K562 (cell line): ENCODE measurements at regions not wholly inside any gene's neighbourhood (a gene's known extent, or its start where the extent isn't known, plus 50 kb on each side); places are given as distances from the start of the nearest gene placed in this dataset.

ENCODE experiments used
- ATAC-seq: fragments of 200-7000 bp; cut with Tn5 transposase; 3 replicates; pipeline ENCODE4 v1.9.1; 2020; ENCODE audit warnings: moderate library complexity
- BruUV-seq: library from RNA; stranded (reverse); fragments of 400-500 nt; replicated peaks from 2 replicates; lab custom pipeline; 2021; lab: Mats Ljungman, UMichigan
- CTCF ChIA-PET: fragments of 300-600 bp; formaldehyde crosslinking; extraction: SDS; loops from one replicate; lab custom pipeline; 2021; ENCODE audit warnings: low intra/inter-chr PET ratio; lab: Yijun Ruan, JAX
- POLR2A ChIA-PET: fragments of 300-600, 350-650 bp; sonication (Branson Sonifier 250); formaldehyde crosslinking; extraction: SDS; loops from one replicate; lab custom pipeline; 2021; ENCODE audit warnings: antibody characterized with exemption, inconsistent platforms; lab: Yijun Ruan, JAX
- DNase-seq, 4 experiments: peaks; one replicate each; pipeline versions ENCODE4 v3.0.0 to v3.0.0-alpha.2; 2011 to 2018; ENCODE audit warnings: low spot score in 3 of 4, mixed read lengths in 3 of 4; ENCODE audit errors: extremely low read depth in 1 of 4
- FAIRE-seq: peaks from 2 replicates; lab custom pipeline; 2011; peaks lifted over from hg19 to GRCh38; lab: Jason Lieb, UNC
- H2AFZ ChIP-seq: 2 replicates; pipeline ENCODE4 v1.6.0; 2011; ENCODE audit warnings: low read depth, low read length, control low read depth, inconsistent platforms
- H3K27ac ChIP-seq: fragments of 200-600 bp; 3 replicates; pipeline ENCODE4 v1.8.0; 2011; ENCODE audit warnings: low read depth, mild to moderate bottlenecking, control low read depth, inconsistent platforms, low read length, moderate library complexity, mixed read lengths; ENCODE audit errors: extremely low read depth
- H3K27me3 ChIP-seq, 2 experiments: fragments of 300-600 bp in 1 of 2; 2 replicates in 1 of 2; 3 replicates in 1 of 2; pipeline versions ENCODE4 v1.6.0 to v1.8.0; 2011; ENCODE audit warnings: inconsistent platforms in 2 of 2, low read length in 2 of 2, mild to moderate bottlenecking in 1 of 2, mixed read lengths in 1 of 2, moderate library complexity in 1 of 2; ENCODE audit not compliant: control insufficient read depth in 2 of 2, insufficient read depth in 2 of 2
- H3K36me3 ChIP-seq: fragments of 300-600 bp; 3 replicates; pipeline ENCODE4 v1.8.0; 2011; ENCODE audit warnings: mild to moderate bottlenecking, low read length, inconsistent platforms; ENCODE audit not compliant: control insufficient read depth, insufficient read depth
- H3K4me1 ChIP-seq, 2 experiments: fragments of 200-600 bp in 1 of 2; replicated peaks in 1 of 2; 2 replicates in 1 of 2; 3 replicates in 1 of 2; pipeline versions ENCODE4 v1.5.1 to v1.8.0; 2011; ENCODE audit warnings: inconsistent platforms in 2 of 2, low read length in 2 of 2, mild to moderate bottlenecking in 1 of 2, mixed read lengths in 1 of 2, moderate library complexity in 1 of 2; ENCODE audit not compliant: control insufficient read depth in 2 of 2, insufficient read depth in 2 of 2
- H3K4me2 ChIP-seq: 2 replicates; pipeline ENCODE4 v1.6.1; 2011; ENCODE audit warnings: low read length, control low read depth, inconsistent platforms, mixed read lengths; ENCODE audit not compliant: insufficient read depth
- H3K4me3 ChIP-seq: fragments of 200-600 bp; sonication (generic), shearing (Covaris generic); 2 replicates; pipeline ENCODE4 v1.5.1; 2016; ENCODE audit warnings: control low read depth, inconsistent platforms
- H3K79me2 ChIP-seq: fragments of 200-600 bp; 3 replicates; pipeline ENCODE4 v1.8.0; 2011; ENCODE audit warnings: low read length, inconsistent platforms; ENCODE audit not compliant: control insufficient read depth, insufficient read depth
- H3K9ac ChIP-seq, 2 experiments: 2 replicates each; pipeline versions ENCODE4 v1.6.0 to v1.6.1; 2011; ENCODE audit warnings: low read depth in 2 of 2, low read length in 2 of 2, control low read depth in 1 of 2, inconsistent platforms in 1 of 2, mild to moderate bottlenecking in 1 of 2, mixed read lengths in 1 of 2; ENCODE audit not compliant: insufficient read depth in 1 of 2
- H3K9me1 ChIP-seq: one replicate; pipeline ENCODE4 v1.6.0; 2011; ENCODE audit warnings: inconsistent platforms, mild to moderate bottlenecking, low read length, moderate library complexity; ENCODE audit not compliant: control insufficient read depth, insufficient read depth
- H3K9me3 ChIP-seq: replicated peaks from 2 replicates; pipeline ENCODE4 v1.5.1; 2011; ENCODE audit warnings: low read depth, low read length, inconsistent platforms; ENCODE audit not compliant: control insufficient read depth, insufficient read depth
- H4K20me1 ChIP-seq: replicated peaks from 2 replicates; pipeline ENCODE4 v1.6.1; 2011; ENCODE audit warnings: low read length, inconsistent platforms, mixed read lengths; ENCODE audit not compliant: control insufficient read depth, insufficient read depth
- BMI1 ChIP-seq: fragments of 150-350 bp; IDR thresholded peaks from 2 replicates; pipeline ENCODE4 v1.6.1; 2014; ENCODE audit warnings: low read length
- CTCF ChIP-seq, 3 experiments: IDR thresholded peaks in 2 of 3; conservative IDR thresholded peaks in 1 of 3; 2 replicates each; pipeline ENCODE4 v1.5.1; 2011 to 2012; ENCODE audit warnings: low read length in 3 of 3, mild to moderate bottlenecking in 3 of 3, control low read depth in 2 of 3, improper control_type of control experiment in 1 of 3, inconsistent platforms in 1 of 3, low read depth in 1 of 3, mixed read lengths in 1 of 3, moderate library complexity in 1 of 3; ENCODE audit not compliant: insufficient read depth in 2 of 3
- HDGF ChIP-seq: fragments of 450-650 bp; IDR thresholded peaks from 2 replicates; pipeline ENCODE4 v1.6.1; 2016
- HINFP ChIP-seq: fragments of 450-650 bp; conservative IDR thresholded peaks from 2 replicates; pipeline ENCODE4 v1.6.1; 2016; ENCODE audit warnings: missing genetic modification characterization, low read depth, mild to moderate bottlenecking, control low read depth, missing compliant biosample characterization
- HMGXB4 ChIP-seq: sonication (generic); formaldehyde crosslinking; IDR thresholded peaks from 2 replicates; pipeline ENCODE4 v1.8.1; 2023; ENCODE audit warnings: mild to moderate bottlenecking, missing genetic modification reagents
- NCOA2 ChIP-seq, 2 experiments: fragments of 450-650 bp; IDR thresholded peaks; 2 replicates each; pipeline ENCODE4 v1.6.1; 2018; ENCODE audit warnings: mild to moderate bottlenecking in 2 of 2, moderate library complexity in 1 of 2; ENCODE audit not compliant: partially characterized antibody in 2 of 2
- NFE2 ChIP-seq: IDR thresholded peaks from 2 replicates; pipeline ENCODE4 v1.6.1; 2014; ENCODE audit warnings: antibody characterized with exemption, low read depth
- NR4A1 ChIP-seq, 2 experiments: fragments of 250-450 bp in 1 of 2; fragments of 450-650 bp in 1 of 2; sonication (Bioruptor Pico) in 1 of 2; IDR thresholded peaks; 2 replicates each; pipeline versions ENCODE4 v1.4.0 to v1.6.1; 2016 to 2020; ENCODE audit warnings: mild to moderate bottlenecking in 2 of 2, missing compliant biosample characterization in 1 of 2, missing genetic modification characterization in 1 of 2, moderate library complexity in 1 of 2
- POLR2H ChIP-seq: IDR thresholded peaks from 2 replicates; pipeline ENCODE4 v1.6.1; 2016; ENCODE audit warnings: missing genetic modification characterization, low read depth, mild to moderate bottlenecking, control low read depth, missing compliant biosample characterization, moderate library complexity
- STAT5B ChIP-seq: fragments of 250-450 bp; sonication (Bioruptor Pico); IDR thresholded peaks from 2 replicates; pipeline ENCODE4 v1.8.0; 2021; ENCODE audit warnings: mild to moderate bottlenecking, inconsistent platforms
- WHSC1 ChIP-seq: IDR thresholded peaks from one replicate; pipeline ENCODE4 v1.6.1; 2012; ENCODE audit warnings: low read length, control low read depth, inconsistent platforms
- ZBTB11 ChIP-seq, 3 experiments: fragments of 200-800 bp in 1 of 3; fragments of 250-450 bp in 1 of 3; fragments of 450-650 bp in 1 of 3; sonication (Bioruptor Pico) in 1 of 3; sonication (Bioruptor generic) in 1 of 3; formaldehyde crosslinking in 1 of 3; IDR thresholded peaks; 2 replicates each; pipeline versions ENCODE4 v1.6.1 to v1.8.0; 2016 to 2022; ENCODE audit warnings: mild to moderate bottlenecking in 2 of 3, missing genetic modification characterization in 2 of 3, missing compliant biosample characterization in 1 of 3, moderate library complexity in 1 of 3
- ZNF12 ChIP-seq: sonication (generic); formaldehyde crosslinking; IDR thresholded peaks from 2 replicates; pipeline ENCODE4 v1.4.0; 2020; ENCODE audit warnings: mild to moderate bottlenecking, missing genetic modification reagents
- WGBS: fragments of 100-300 bp; shearing (Covaris generic); methylation state at CpG from one replicate; pipeline ENCODE4 v1.1.6; 2016; ENCODE audit warnings: low coverage, mixed read lengths; ENCODE audit not compliant: insufficient coverage; ENCODE audit errors: missing lambda C conversion rate; 5-methylcytosine and 5-hydroxymethylcytosine counted together
- in situ Hi-C: fragments of 300-500 bp; cut with MboI; formaldehyde crosslinking; loops from 4 replicates; pipeline ENCODE4 v1.15.0; 2018; ENCODE audit warnings: inconsistent platforms, mixed read lengths
- intact Hi-C: fragments of 100-400 bp; cut with micrococcal nuclease; formaldehyde crosslinking; loops from 2 replicates; pipeline ENCODE4 v1.14.2; 2022

GRCh38 chr9:120299785-120300184, 280.2 kb downstream of the CDK5RAP2 start:
- FAIRE-seq (no peak), ATAC-seq (peak; percentile 49; the same call in 2 of the 3 replicates), DNase-seq (peak in 2 of 4 experiments; percentile 5 to 15)
- no peak overlapping the region for H3K4me2 ChIP-seq
- no peak overlapping the region for H3K9ac ChIP-seq
- ChIA-PET POLR2A (interaction anchor here (0.8 kb wide), 1 partner anchor 1696 kb away, joined by 3 read pairs; no protein-coding TSS in a partner anchor), CTCF (no interaction called here)
- no peaks in the 10 kb centered on the region for H3K9me1 ChIP-seq
- no peak overlapping the region for H3K4me3 ChIP-seq
- no peaks in the 10 kb centered on the region for H3K27me3 ChIP-seq
- no TSS peak for BruUV-seq
- H4K20me1 ChIP-seq, result no peaks in the 10 kb centered on the region
- 13% methylated on average over 6 of the region's 6 CpGs for WGBS
- no peak overlapping the region for H3K27ac ChIP-seq
- no peak overlapping the region for H2AFZ ChIP-seq
- H3K79me2 ChIP-seq, result no peaks in the 10 kb centered on the region
- H3K9me3 ChIP-seq, result no peaks in the 10 kb centered on the region
- H3K36me3 ChIP-seq, result no peaks in the 10 kb centered on the region
- no peaks in the 10 kb centered on the region for H3K4me1 ChIP-seq
- intact Hi-C loops (no loop called here), in situ Hi-C loops (no loop called here)
- TF ChIP-seq ZBTB11 (CRISPR knock-in tag; IDR thresholded peaks at IDR 0.05), result no peak
- TF ChIP-seq NCOA2 (IDR thresholded peaks at IDR 0.05; ENCODE audit: partially characterized antibody in 2 of 2), result no peak
- TF ChIP-seq HMGXB4 (CRISPR knock-in tag), result no peak
- TF ChIP-seq STAT5B (CRISPR knock-in tag), result no peak
- TF ChIP-seq NFE2, result no peak
- no peak for TF ChIP-seq HINFP (tag)
- TF ChIP-seq WHSC1, result no peak
- TF ChIP-seq CTCF (IDR thresholded peaks at IDR 0.05 in 2 of 3, conservative IDR thresholded peaks at IDR 0.05 in 1 of 3; ENCODE audit: insufficient read depth in 2 of 3, low read depth in 1 of 3, low read length in 3 of 3), result peak in 2 of 3 experiments; percentile 20 to 22; a peak in 2 of 6 replicates
- no peak for TF ChIP-seq ZNF12 (CRISPR knock-in tag)
- no peak for TF ChIP-seq NR4A1 (CRISPR knock-in tag; IDR thresholded peaks at IDR 0.05)
- TF ChIP-seq NR4A1 (tag; IDR thresholded peaks at IDR 0.05), result no peak
- no peak for TF ChIP-seq BMI1
- no peak for TF ChIP-seq HDGF
- TF ChIP-seq POLR2H, result no peak
